HUES6 (cell line): ENCODE measurements at regions not wholly inside any gene's neighbourhood (a gene's known extent, or its start where the extent isn't known, plus 50 kb on each side); places are given as distances from the start of the nearest gene placed in this dataset.

Experiments
- H3K27ac ChIP-seq: 2 replicates; pipeline ENCODE4 v1.7.0; 2013; ENCODE audit warnings: low read depth, mild to moderate bottlenecking, low read length, inconsistent platforms
- H3K27me3 ChIP-seq: 2 replicates; pipeline ENCODE4 v1.6.1; 2013; ENCODE audit warnings: low read length; ENCODE audit not compliant: control insufficient read depth, insufficient read depth
- H3K36me3 ChIP-seq: 2 replicates; pipeline ENCODE4 v1.6.1; 2013; ENCODE audit warnings: low read length; ENCODE audit not compliant: control insufficient read depth, insufficient read depth
- H3K4me1 ChIP-seq: 2 replicates; pipeline ENCODE4 v1.6.1; 2013; ENCODE audit warnings: low read length; ENCODE audit not compliant: control insufficient read depth, insufficient read depth
- H3K4me3 ChIP-seq: 2 replicates; pipeline ENCODE4 v1.5.1; 2013; ENCODE audit warnings: low read depth, low read length
- H3K9ac ChIP-seq: one replicate; pipeline ENCODE4 v1.6.1; 2013; ENCODE audit warnings: mild to moderate bottlenecking, low read length
- H3K9me3 ChIP-seq: 2 replicates; pipeline ENCODE4 v1.6.1; 2013; ENCODE audit warnings: low read depth, low read length; ENCODE audit not compliant: control insufficient read depth, insufficient read depth

DNA sequence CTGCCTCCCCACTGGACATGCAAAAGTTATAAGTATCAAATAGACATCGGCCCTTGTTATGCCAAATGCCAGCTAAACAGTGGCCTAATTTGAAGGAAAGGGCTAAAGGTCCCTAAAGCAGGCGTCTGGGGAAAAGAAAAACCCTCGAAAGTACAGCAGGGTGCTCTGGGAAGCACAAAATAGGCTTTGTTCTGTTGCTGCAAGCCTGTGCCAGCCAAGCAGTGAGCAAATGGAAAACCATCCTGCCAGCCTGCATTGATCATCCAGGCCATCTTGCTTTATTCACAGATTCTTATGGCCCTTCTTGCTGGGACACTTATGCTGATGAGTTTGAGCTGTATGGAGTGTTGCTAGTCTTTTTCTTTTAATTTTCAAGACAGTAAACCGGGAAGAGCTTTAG lies 62.2 kb upstream of the PLEKHG1 start:
- H3K4me3 ChIP-seq = no peak overlapping the region
- H3K27ac ChIP-seq = no peak overlapping the region
- no peak overlapping the region for H3K9ac ChIP-seq
- no peaks in the 10 kb centered on the region; the same call in 1 of the 2 replicates for H3K9me3 ChIP-seq
- H3K36me3 ChIP-seq = no peaks in the 10 kb centered on the region
- H3K27me3 ChIP-seq = no peaks in the 10 kb centered on the region; the same call in 1 of the 2 replicates
- no peaks in the 10 kb centered on the region for H3K4me1 ChIP-seq

- H3K9me3 ChIP-seq = no peaks in the 10 kb centered on the region; the same call in 1 of the 2 replicates
- H3K9ac ChIP-seq = no peak overlapping the region
- no peaks in the 10 kb centered on the region for H3K4me1 ChIP-seq
- H3K4me3 ChIP-seq = no peak overlapping the region
- no peak overlapping the region for H3K27ac ChIP-seq
- H3K27me3 ChIP-seq = no peaks in the 10 kb centered on the region; the same call in 1 of the 2 replicates
- H3K36me3 ChIP-seq = no peaks in the 10 kb centered on the region
These were observed 61.8 kb upstream of the PLEKHG1 start for GRCh38 chr6:150537893-150538292.

- Histone ChIP-seq H3K27ac (no peak overlapping the region), H3K27me3 (no peaks in the 10 kb centered on the region; the same call in 1 of the 2 replicates), H3K36me3 (no peaks in the 10 kb centered on the region), H3K9ac (no peak overlapping the region), H3K9me3 (no peaks in the 10 kb centered on the region; the same call in 1 of the 2 replicates), H3K4me3 (no peak overlapping the region), H3K4me1 (no peaks in the 10 kb centered on the region)
These were observed 60.6 kb upstream of the PLEKHG1 start for GRCh38 chr6:150539111-150539510.

DNA sequence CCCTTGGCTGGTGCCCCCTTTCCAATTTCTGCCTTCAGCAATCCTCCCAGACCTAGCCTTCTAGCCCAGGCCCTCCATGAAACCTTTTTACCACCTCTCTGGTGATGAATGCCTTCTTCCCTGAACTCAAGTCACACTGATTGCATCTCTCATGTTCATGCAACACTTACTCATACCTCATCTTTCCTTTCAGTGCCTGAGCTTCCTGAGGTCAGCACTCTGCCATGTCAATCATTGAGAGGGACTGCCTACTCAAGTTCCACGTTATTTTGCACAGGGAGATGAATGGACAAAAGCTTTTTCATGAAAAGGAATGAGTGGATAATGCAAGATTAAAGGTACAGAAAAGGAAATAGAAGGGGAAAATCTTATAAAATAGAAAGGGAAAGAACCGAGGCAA lies 60.1 kb upstream of the PLEKHG1 start:
- Histone ChIP-seq H3K27ac (no peak overlapping the region), H3K9me3 (no peaks in the 10 kb centered on the region; the same call in 1 of the 2 replicates), H3K27me3 (no peaks in the 10 kb centered on the region; the same call in 1 of the 2 replicates), H3K4me1 (no peaks in the 10 kb centered on the region), H3K9ac (no peak overlapping the region), H3K4me3 (no peak overlapping the region), H3K36me3 (no peaks in the 10 kb centered on the region)

DNA sequence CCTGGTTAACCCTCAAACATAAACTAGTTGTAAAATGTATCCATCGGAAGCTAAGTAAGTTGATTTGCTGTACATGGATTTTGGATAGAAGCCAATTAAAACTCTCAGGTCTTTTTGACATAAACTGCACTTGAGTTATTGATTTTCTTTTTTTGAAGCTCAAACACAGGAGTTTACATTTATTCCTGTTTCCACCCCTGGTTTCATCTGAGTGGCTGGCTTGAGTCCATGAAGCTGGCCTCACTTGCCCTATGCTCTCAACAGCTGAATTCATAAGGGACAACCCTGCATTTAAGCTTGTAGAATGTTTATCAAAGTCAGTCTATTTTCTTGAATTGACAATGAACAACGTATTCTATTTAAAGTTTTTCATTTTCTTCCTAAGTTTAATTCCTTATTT lies 58.1 kb upstream of the PLEKHG1 start:
- no peak overlapping the region for H3K9ac ChIP-seq
- no peak overlapping the region for H3K27ac ChIP-seq
- H3K27me3 ChIP-seq = no peaks in the 10 kb centered on the region; the same call in 1 of the 2 replicates
- H3K36me3 ChIP-seq = no peaks in the 10 kb centered on the region
- H3K4me3 ChIP-seq = no peak overlapping the region
- no peaks in the 10 kb centered on the region; the same call in 1 of the 2 replicates for H3K9me3 ChIP-seq
- no peaks in the 10 kb centered on the region for H3K4me1 ChIP-seq

DNA sequence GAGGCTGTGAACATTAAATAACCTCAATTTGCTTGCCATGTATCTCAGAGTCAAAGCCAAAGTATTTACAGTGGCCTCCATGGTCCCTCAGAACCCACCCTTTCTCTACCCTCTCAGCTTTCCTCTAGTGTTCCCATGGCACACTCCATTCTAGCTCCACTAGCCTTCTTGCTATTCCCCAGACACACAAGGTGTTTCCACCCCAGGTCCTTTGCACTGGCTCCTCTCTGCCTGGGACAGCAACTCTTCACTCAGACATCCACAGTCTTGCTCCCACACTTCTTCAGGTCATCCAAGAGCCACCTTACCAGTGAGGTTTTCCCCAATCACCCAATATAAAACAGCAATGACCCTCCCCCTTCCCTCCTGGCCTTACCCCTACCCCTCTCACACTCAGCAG lies 56.5 kb upstream of the PLEKHG1 start:
- H3K4me1 ChIP-seq = peaks cover 5% of the 10 kb centered on the region; the same call in 1 of the 2 replicates
- H3K9ac ChIP-seq = no peak overlapping the region
- no peaks in the 10 kb centered on the region; the same call in 1 of the 2 replicates for H3K27me3 ChIP-seq
- no peaks in the 10 kb centered on the region; the same call in 1 of the 2 replicates for H3K9me3 ChIP-seq
- H3K4me3 ChIP-seq = no peak overlapping the region
- no peaks in the 10 kb centered on the region for H3K36me3 ChIP-seq
- no peak overlapping the region for H3K27ac ChIP-seq

DNA sequence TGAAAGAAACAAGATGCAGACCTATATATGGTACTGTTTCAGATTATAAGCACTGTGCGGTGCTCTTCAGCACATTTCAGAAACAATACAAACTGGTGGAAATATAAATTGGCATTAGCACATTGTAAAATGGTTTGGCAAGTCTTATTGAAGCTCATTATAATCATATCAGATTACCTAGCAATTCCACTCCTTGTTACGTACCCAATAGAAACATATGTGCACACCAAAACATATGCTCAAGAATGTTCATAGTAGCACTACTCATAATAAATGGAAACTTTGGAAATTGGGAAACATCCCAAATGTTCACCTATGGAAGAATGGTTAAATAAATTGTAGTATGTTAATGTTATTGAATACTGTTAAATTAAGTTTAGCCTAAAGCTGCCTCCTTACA lies 54.9 kb upstream of the PLEKHG1 start:
- no peaks in the 10 kb centered on the region for H3K9me3 ChIP-seq
- H3K4me1 ChIP-seq = peaks cover 6% of the 10 kb centered on the region; the same call in 1 of the 2 replicates
- no peak overlapping the region for H3K9ac ChIP-seq
- no peak overlapping the region for H3K4me3 ChIP-seq
- H3K27me3 ChIP-seq = no peaks in the 10 kb centered on the region; the same call in 1 of the 2 replicates
- H3K27ac ChIP-seq = no peak overlapping the region
- H3K36me3 ChIP-seq = no peaks in the 10 kb centered on the region

GRCh38 chr6:150546457-150546856 lies 53.2 kb upstream of the PLEKHG1 start:
- Histone ChIP-seq H3K27me3 (no peaks in the 10 kb centered on the region), H3K9ac (no peak overlapping the region), H3K27ac (no peak overlapping the region), H3K36me3 (no peaks in the 10 kb centered on the region), H3K4me3 (no peak overlapping the region), H3K4me1 (peaks cover 10% of the 10 kb centered on the region; the same call in 1 of the 2 replicates), H3K9me3 (no peaks in the 10 kb centered on the region)

GRCh38 chr6:150547502-150548222 lies 52.0 kb upstream of the PLEKHG1 start:
- Histone ChIP-seq H3K4me3 (no peak overlapping the region), H3K27me3 (no peaks in the 10 kb centered on the region), H3K9me3 (no peaks in the 10 kb centered on the region), H3K4me1 (peaks cover 10% of the 10 kb centered on the region; the same call in 1 of the 2 replicates), H3K9ac (no peak overlapping the region), H3K36me3 (no peaks in the 10 kb centered on the region), H3K27ac (no peak overlapping the region)

GRCh38 chr6:150548330-150548729 lies 51.4 kb upstream of the PLEKHG1 start:
- peaks cover 10% of the 10 kb centered on the region; the same call in 1 of the 2 replicates for H3K4me1 ChIP-seq
- H3K36me3 ChIP-seq = no peaks in the 10 kb centered on the region
- H3K4me3 ChIP-seq = no peak overlapping the region
- H3K27ac ChIP-seq = no peak overlapping the region
- no peaks in the 10 kb centered on the region for H3K9me3 ChIP-seq
- no peaks in the 10 kb centered on the region for H3K27me3 ChIP-seq
- H3K9ac ChIP-seq = no peak overlapping the region

GRCh38 chr6:150549007-150549406 lies 50.7 kb upstream of the PLEKHG1 start:
- Histone ChIP-seq H3K36me3 (no peaks in the 10 kb centered on the region), H3K27me3 (no peaks in the 10 kb centered on the region), H3K27ac (no peak overlapping the region), H3K9ac (no peak overlapping the region), H3K4me3 (no peak overlapping the region), H3K9me3 (no peaks in the 10 kb centered on the region), H3K4me1 (peaks cover 10% of the 10 kb centered on the region; the same call in 1 of the 2 replicates)
